ENCODE measurements at regions not wholly inside any gene's neighbourhood (a gene's known extent, or its start where the extent isn't known, plus 50 kb on each side); places are given as distances from the start of the nearest gene placed in this dataset.

DNA sequence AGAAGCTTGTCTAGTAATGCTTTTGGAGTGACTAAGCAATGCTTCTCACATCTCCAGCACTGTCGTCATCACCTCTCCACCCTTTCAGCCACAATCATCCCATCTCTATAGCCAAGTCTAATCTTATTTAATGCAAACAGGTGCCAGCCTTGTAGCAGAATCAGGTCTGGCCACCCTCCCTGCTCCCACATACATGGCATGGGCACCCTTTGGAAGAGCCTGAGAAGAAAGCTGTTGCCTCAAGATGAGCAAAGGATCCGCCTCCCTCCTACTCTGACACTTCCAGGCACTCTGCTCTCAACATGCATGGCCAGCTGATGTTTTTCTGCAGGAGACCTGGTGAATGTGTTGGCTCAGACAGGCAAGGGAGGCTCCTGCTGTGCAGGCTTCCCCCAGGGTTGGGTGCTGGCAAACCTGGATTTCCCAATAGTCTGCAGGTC, 113.1 kb upstream of the GRIK3 start:
- TF ChIP-seq, protein P1, sequence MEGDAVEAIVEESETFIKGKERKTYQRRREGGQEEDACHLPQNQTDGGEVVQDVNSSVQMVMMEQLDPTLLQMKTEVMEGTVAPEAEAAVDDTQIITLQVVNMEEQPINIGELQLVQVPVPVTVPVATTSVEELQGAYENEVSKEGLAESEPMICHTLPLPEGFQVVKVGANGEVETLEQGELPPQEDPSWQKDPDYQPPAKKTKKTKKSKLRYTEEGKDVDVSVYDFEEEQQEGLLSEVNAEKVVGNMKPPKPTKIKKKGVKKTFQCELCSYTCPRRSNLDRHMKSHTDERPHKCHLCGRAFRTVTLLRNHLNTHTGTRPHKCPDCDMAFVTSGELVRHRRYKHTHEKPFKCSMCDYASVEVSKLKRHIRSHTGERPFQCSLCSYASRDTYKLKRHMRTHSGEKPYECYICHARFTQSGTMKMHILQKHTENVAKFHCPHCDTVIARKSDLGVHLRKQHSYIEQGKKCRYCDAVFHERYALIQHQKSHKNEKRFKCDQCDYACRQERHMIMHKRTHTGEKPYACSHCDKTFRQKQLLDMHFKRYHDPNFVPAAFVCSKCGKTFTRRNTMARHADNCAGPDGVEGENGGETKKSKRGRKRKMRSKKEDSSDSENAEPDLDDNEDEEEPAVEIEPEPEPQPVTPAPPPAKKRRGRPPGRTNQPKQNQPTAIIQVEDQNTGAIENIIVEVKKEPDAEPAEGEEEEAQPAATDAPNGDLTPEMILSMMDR (IDR thresholded peaks at IDR 0.05; ENCODE audit: insufficient read depth, low read length), result no peak
- TF ChIP-seq, protein P2, sequence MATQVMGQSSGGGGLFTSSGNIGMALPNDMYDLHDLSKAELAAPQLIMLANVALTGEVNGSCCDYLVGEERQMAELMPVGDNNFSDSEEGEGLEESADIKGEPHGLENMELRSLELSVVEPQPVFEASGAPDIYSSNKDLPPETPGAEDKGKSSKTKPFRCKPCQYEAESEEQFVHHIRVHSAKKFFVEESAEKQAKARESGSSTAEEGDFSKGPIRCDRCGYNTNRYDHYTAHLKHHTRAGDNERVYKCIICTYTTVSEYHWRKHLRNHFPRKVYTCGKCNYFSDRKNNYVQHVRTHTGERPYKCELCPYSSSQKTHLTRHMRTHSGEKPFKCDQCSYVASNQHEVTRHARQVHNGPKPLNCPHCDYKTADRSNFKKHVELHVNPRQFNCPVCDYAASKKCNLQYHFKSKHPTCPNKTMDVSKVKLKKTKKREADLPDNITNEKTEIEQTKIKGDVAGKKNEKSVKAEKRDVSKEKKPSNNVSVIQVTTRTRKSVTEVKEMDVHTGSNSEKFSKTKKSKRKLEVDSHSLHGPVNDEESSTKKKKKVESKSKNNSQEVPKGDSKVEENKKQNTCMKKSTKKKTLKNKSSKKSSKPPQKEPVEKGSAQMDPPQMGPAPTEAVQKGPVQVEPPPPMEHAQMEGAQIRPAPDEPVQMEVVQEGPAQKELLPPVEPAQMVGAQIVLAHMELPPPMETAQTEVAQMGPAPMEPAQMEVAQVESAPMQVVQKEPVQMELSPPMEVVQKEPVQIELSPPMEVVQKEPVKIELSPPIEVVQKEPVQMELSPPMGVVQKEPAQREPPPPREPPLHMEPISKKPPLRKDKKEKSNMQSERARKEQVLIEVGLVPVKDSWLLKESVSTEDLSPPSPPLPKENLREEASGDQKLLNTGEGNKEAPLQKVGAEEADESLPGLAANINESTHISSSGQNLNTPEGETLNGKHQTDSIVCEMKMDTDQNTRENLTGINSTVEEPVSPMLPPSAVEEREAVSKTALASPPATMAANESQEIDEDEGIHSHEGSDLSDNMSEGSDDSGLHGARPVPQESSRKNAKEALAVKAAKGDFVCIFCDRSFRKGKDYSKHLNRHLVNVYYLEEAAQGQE (IDR thresholded peaks at IDR 0.05; ENCODE audit: insufficient replicate concordance, low read depth), result no peak
- no peak for TF ChIP-seq POLR2AphosphoS5 (IDR thresholded peaks at IDR 0.05; ENCODE audit: low read depth)
- TF ChIP-seq SPI1 (IDR thresholded peaks at IDR 0.05; ENCODE audit: borderline replicate concordance, low read depth), result no peak
- TF ChIP-seq GABPA (IDR thresholded peaks at IDR 0.05; ENCODE audit: low read depth), result no peak
